GM12874 (cell line): ENCODE measurements at regions not wholly inside any gene's neighbourhood (a gene's known extent, or its start where the extent isn't known, plus 50 kb on each side); places are given as distances from the start of the nearest gene placed in this dataset.

Source experiments
- TF ChIP-seq, protein P1 (sequence below): IDR thresholded peaks from 2 replicates; pipeline ENCODE4 v1.5.1; 2011; ENCODE audit warnings: low read depth, mild to moderate bottlenecking, control low read depth, low read length, moderate library complexity; ENCODE audit not compliant: insufficient read depth

DNA sequence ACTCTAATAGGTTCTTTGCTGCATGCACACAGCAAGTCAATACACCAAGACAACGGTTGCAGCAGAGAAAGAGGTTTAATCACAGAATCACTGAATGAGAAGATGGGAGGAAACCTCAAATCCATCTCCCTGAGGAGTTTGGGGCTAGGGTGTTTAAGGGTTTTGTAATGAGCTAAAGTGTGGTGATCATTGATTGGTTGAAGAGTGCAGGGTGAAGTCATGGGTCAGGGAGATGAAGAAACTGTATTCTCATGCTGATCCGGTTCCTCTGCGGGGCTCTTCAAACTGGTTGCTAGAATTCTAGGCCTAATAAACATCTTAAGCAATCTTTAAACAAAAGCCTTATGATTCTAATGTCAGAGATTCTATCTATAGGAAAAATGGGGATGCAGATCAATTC, 432.5 kb upstream of the FAM47C start:
- TF ChIP-seq, protein P1, sequence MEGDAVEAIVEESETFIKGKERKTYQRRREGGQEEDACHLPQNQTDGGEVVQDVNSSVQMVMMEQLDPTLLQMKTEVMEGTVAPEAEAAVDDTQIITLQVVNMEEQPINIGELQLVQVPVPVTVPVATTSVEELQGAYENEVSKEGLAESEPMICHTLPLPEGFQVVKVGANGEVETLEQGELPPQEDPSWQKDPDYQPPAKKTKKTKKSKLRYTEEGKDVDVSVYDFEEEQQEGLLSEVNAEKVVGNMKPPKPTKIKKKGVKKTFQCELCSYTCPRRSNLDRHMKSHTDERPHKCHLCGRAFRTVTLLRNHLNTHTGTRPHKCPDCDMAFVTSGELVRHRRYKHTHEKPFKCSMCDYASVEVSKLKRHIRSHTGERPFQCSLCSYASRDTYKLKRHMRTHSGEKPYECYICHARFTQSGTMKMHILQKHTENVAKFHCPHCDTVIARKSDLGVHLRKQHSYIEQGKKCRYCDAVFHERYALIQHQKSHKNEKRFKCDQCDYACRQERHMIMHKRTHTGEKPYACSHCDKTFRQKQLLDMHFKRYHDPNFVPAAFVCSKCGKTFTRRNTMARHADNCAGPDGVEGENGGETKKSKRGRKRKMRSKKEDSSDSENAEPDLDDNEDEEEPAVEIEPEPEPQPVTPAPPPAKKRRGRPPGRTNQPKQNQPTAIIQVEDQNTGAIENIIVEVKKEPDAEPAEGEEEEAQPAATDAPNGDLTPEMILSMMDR = no peak

DNA sequence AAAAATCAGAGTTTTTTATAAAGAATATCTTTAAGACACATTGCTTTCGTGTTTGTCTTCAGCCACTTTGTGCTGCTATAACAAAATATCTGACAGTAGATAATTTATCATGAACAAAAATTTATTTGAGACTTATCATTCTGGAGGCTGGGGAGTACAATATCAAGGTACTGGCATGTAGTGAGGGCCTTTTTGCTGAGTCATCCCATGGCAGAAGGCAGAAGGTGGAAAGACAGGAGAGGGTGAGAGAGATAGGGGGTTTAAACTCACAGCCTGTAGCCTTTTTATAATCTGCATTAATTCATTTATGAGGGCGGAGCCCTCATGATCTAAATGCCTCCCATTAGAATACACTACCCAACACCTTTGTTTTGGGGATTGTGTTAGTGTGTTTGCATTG, 431.2 kb upstream of the FAM47C start:
- TF ChIP-seq, protein P1 = no peak

- TF ChIP-seq, protein P1 = no peak
These were observed 427.1 kb upstream of the FAM47C start for GRCh38 chrX:36581030-36581429.

- TF ChIP-seq, protein P1 = no peak
These were observed 424.5 kb upstream of the FAM47C start for GRCh38 chrX:36583674-36584073.

DNA sequence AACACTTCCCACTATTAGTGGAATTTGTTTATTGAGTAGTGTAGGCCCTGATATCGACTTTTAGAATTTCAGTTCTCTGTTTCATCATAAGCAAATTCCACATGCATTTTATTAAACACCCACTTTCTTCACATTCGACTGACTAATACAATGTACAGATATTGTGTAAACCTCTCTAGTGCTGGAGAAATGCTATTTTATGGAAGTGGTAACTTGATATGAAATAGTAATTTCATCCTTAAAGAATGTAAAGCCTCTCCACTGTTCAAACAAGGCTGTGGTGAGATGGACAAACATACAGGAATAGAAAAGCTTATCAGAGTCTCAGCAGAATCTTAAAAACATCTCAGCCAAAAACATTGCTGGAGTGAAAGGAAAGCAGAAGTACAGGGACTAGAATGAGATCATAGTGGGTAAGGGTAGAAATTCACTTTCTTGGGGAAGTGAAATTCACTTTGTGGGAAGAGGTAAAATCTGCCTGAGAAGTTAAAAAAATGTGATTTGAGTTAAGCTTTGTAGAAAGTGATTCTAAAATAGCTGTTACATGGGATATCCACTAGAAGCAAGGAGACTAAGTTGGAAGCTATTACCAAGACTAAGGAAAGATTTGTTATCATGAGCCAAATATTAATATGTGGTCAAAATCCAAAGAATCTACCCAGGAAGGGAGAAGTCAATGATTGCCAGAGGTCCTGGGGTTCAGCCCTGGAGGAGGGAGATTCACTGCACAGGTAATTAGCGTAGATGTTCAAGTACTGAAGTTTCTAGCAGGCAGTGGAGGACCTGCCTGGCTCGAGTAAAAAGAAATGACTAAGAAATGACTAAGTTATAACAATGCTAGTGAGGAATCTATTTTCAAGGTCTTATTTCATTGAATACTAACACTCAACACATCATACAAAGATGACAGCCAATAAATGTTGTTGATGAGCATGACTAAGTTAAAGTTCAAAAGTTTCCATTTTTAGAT, 398.3 kb upstream of the FAM47C start:
- TF ChIP-seq, protein P1 = no peak

- TF ChIP-seq, protein P1 = no peak
These were observed 381.3 kb upstream of the FAM47C start for GRCh38 chrX:36626898-36627297.

DNA sequence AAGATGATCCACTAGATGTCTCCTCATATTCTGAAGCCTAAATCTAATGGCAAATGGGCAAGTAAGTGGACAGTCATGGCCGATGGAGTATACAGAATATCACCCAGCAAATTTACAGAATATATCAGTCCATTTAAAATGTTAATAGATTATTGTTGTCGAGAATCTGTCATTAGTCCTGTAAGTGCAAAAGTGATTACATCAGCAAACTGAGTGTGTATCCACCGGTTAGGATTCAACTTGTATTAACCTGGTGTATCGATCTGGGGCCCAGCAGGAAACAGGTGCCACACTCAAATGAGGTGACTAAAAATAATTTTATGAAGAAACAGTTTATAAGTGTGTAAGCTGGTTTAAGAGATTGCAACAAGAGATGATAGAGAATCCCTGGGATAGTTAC, 367.9 kb upstream of the FAM47C start:
- TF ChIP-seq, protein P1 = no peak
